B cell (primary cell): ENCODE measurements at regions not wholly inside any gene's neighbourhood (a gene's known extent, or its start where the extent isn't known, plus 50 kb on each side); places are given as distances from the start of the nearest gene placed in this dataset.

Experiments
- ATAC-seq: fragments of 200-7000 bp; cut with Tn5 transposase; one replicate; pipeline ENCODE4 v1.10.0; 2021; ENCODE audit warnings: low read depth, mild to moderate bottlenecking, moderate number of reproducible peaks, moderate library complexity
- CTCF ChIA-PET: fragments of 350-600 bp; sonication (Branson Sonifier 250); formaldehyde crosslinking; loops from one replicate; lab custom pipeline; 2021; ENCODE audit warnings: antibody characterized with exemption, inconsistent platforms; lab: Charles Lee
- POLR2A ChIA-PET: fragments of 350-600 bp; sonication (Branson Sonifier 250); formaldehyde crosslinking; loops from one replicate; lab custom pipeline; 2021; ENCODE audit warnings: antibody characterized with exemption; lab: Charles Lee
- DNase-seq: peaks from one replicate; pipeline ENCODE4 v3.0.0; 2013
- H2AFZ ChIP-seq: 2 replicates; pipeline ENCODE4 v1.6.1; 2012; ENCODE audit warnings: mild to moderate bottlenecking, low read depth, low read length; ENCODE audit not compliant: insufficient read depth, poor library complexity, severe bottlenecking
- H3K27ac ChIP-seq, 2 donors: 1 replicate in 1 of 2; 2 replicates in 1 of 2; pipeline ENCODE4 v1.5.1; 2012 to 2013; ENCODE audit warnings: low read length in 2 of 2, mild to moderate bottlenecking in 2 of 2, moderate library complexity in 1 of 2
- H3K27me3 ChIP-seq, 4 experiments: fragments of 200-600 bp in 1 of 4; sonication (generic) in 1 of 4; replicated peaks in 1 of 4; 1 replicate in 2 of 4; 2 replicates in 2 of 4; pipeline versions ENCODE4 v1.6.1 to v1.7.0; 2013 to 2016; ENCODE audit warnings: low read length in 3 of 4, mild to moderate bottlenecking in 2 of 4, mixed read lengths in 1 of 4, moderate library complexity in 1 of 4; ENCODE audit not compliant: insufficient read depth in 4 of 4, control insufficient read depth in 3 of 4; ENCODE audit errors: control extremely low read depth in 1 of 4
- H3K36me3 ChIP-seq, 2 experiments: replicated peaks in 1 of 2; 1 replicate in 1 of 2; 2 replicates in 1 of 2; pipeline versions ENCODE4 v1.6.1 to v1.7.1; 2013; ENCODE audit warnings: low read length in 1 of 2; ENCODE audit not compliant: insufficient read depth in 2 of 2, control insufficient read depth in 1 of 2; ENCODE audit errors: control extremely low read depth in 1 of 2, extremely low read depth in 1 of 2
- H3K4me1 ChIP-seq, 2 donors: fragments of 200-600 bp in 1 of 2; sonication (generic) in 1 of 2; 1 replicate in 1 of 2; 2 replicates in 1 of 2; pipeline versions ENCODE4 v1.5.1 to v1.6.1; 2013 to 2017; ENCODE audit warnings: low read length in 2 of 2; ENCODE audit not compliant: control insufficient read depth in 2 of 2, insufficient read depth in 2 of 2
- H3K4me2 ChIP-seq: replicated peaks from 2 replicates; pipeline ENCODE3; 2012; ENCODE audit warnings: mild to moderate bottlenecking, low read depth, low read length; ENCODE audit not compliant: poor library complexity, severe bottlenecking
- H3K4me3 ChIP-seq, 5 experiments: fragments of 200-600 bp in 1 of 5; sonication (generic) in 1 of 5; 1 replicate in 3 of 5; 2 replicates in 2 of 5; pipeline versions ENCODE4 v1.5.1 to v1.7.0; 2011 to 2016; ENCODE audit warnings: low read length in 4 of 5, mild to moderate bottlenecking in 4 of 5, low read depth in 2 of 5, control low read depth in 1 of 5, moderate library complexity in 1 of 5; ENCODE audit not compliant: insufficient read depth in 1 of 5; ENCODE audit errors: control extremely low read depth in 1 of 5, extremely low read depth in 1 of 5
- H3K79me2 ChIP-seq: fragments of 200-600 bp; sonication (generic); one replicate; pipeline ENCODE4 v1.6.0; 2016; ENCODE audit warnings: low read length; ENCODE audit not compliant: control insufficient read depth, insufficient read depth
- H3K9ac ChIP-seq: fragments of 200-600 bp; sonication (generic); 2 replicates; pipeline ENCODE4 v1.6.1; 2017; ENCODE audit warnings: mild to moderate bottlenecking, low read length, moderate library complexity
- H3K9me3 ChIP-seq, 3 donors: one replicate each; pipeline versions ENCODE4 v1.6.1 to v1.7.1; 2013; ENCODE audit warnings: low read length in 2 of 3; ENCODE audit not compliant: control insufficient read depth in 2 of 3, insufficient read depth in 1 of 3; ENCODE audit errors: control extremely low read depth in 1 of 3
- H4K20me1 ChIP-seq: 2 replicates; pipeline ENCODE4 v1.6.0; 2012; ENCODE audit warnings: mild to moderate bottlenecking, low read length; ENCODE audit not compliant: insufficient read depth, control insufficient read depth, poor library complexity, severe bottlenecking
- H3K27ac Mint-ChIP-seq: one replicate; pipeline ENCODE4 v1.8.0; 2021; ENCODE audit warnings: mixed read lengths
- H3K27me3 Mint-ChIP-seq: one replicate; pipeline ENCODE4 v1.8.0; 2021; ENCODE audit warnings: mixed read lengths
- H3K4me1 Mint-ChIP-seq: one replicate; pipeline ENCODE4 v1.8.0; 2021; ENCODE audit warnings: mixed read lengths
- H3K4me3 Mint-ChIP-seq: one replicate; pipeline ENCODE4 v1.8.0; 2021; ENCODE audit warnings: mixed read lengths
- H3K9me3 Mint-ChIP-seq: one replicate; pipeline ENCODE4 v1.8.0; 2022; ENCODE audit warnings: mixed read lengths; ENCODE audit not compliant: insufficient read depth
- EZH2 ChIP-seq: IDR thresholded peaks from 2 replicates; pipeline ENCODE4 v1.6.1; 2012; ENCODE audit warnings: borderline replicate concordance, low read depth, mild to moderate bottlenecking, moderate library complexity, low read length; ENCODE audit not compliant: insufficient read depth, poor library complexity, severe bottlenecking
- WGBS: methylation state at CpG from one replicate; pipeline ENCODE4 v1.1.5; 2013; ENCODE audit warnings: missing lambda C conversion rate; ENCODE audit not compliant: insufficient coverage; 5-methylcytosine and 5-hydroxymethylcytosine counted together
- intact Hi-C: fragments of 100-400 bp; cut with micrococcal nuclease; formaldehyde crosslinking; loops from one replicate; pipeline ENCODE4 v1.10.0; 2022
- TF ChIP-seq, protein P1 (sequence below): fragments of 200-600 bp; IDR thresholded peaks from one replicate; pipeline ENCODE4 v1.8.0; 2022; ENCODE audit warnings: antibody characterized with exemption, mild to moderate bottlenecking

DNA sequence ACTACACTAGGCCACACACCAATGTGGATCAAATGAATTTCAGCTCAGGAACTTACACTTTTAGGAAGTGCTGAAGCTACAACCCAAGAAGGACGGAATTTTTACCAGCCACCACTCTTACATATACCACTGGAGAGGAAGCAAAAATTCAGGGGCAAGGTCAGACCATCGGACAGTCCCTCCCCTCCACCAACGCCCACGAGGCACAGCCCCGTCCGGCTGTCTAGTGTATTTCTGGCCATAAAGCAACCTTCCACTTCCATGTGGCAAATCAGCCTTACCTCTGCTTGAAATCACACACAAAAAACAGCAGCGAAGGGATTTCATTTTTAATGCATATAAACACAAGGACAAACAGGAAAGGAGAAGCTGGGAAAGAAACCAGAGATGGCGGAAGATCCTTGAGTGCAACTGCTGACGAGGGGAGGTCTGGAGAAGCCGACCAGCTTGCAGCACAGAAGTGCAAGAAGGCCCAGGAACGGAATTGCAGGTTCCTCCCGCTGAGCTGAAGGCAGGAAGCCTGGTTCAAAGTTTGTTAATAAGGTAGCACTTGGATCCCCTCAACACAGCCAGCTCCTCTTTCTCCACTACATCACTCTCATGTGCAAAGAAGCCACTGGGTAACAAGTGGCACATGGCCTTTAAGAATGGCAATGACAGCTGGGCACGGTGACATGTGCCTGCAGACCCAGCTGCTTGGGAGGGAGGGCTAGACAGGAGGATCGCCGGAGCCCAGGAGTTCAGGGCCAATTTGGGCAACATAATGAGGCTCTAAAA lies 71.5 kb downstream of the SHANK2 start:
- ATAC-seq (no peak), DNase-seq (no peak)
- Histone ChIP-seq H3K4me3 (no peak overlapping the region), H2AFZ (no peak overlapping the region), H3K79me2 (no peaks in the 10 kb centered on the region), H3K27ac (no peak overlapping the region), H3K9ac (no peak overlapping the region), H3K27me3 (peaks cover 0 to 7% (median 2%) of the 10 kb centered on the region in 4 experiments), H3K4me1 (no peaks in the 10 kb centered on the region), H4K20me1 (no peaks in the 10 kb centered on the region), H3K36me3 (no peaks in the 10 kb centered on the region), H3K4me2 (no peak overlapping the region), H3K9me3 (peaks cover 0 to 19% (median 2%) of the 10 kb centered on the region in 3 donors)
- POLR2A ChIA-PET = no interaction called here
- H3K9me3 Mint-ChIP-seq = peaks cover 5% of the 10 kb centered on the region
- no peak overlapping the region for H3K4me3 Mint-ChIP-seq
- H3K4me1 Mint-ChIP-seq = no peaks in the 10 kb centered on the region
- peaks cover 17% of the 10 kb centered on the region for H3K27me3 Mint-ChIP-seq
- CTCF ChIA-PET = no interaction called here
- intact Hi-C loops = no loop called here
- no peak for TF ChIP-seq EZH2
- TF ChIP-seq, protein P1, sequence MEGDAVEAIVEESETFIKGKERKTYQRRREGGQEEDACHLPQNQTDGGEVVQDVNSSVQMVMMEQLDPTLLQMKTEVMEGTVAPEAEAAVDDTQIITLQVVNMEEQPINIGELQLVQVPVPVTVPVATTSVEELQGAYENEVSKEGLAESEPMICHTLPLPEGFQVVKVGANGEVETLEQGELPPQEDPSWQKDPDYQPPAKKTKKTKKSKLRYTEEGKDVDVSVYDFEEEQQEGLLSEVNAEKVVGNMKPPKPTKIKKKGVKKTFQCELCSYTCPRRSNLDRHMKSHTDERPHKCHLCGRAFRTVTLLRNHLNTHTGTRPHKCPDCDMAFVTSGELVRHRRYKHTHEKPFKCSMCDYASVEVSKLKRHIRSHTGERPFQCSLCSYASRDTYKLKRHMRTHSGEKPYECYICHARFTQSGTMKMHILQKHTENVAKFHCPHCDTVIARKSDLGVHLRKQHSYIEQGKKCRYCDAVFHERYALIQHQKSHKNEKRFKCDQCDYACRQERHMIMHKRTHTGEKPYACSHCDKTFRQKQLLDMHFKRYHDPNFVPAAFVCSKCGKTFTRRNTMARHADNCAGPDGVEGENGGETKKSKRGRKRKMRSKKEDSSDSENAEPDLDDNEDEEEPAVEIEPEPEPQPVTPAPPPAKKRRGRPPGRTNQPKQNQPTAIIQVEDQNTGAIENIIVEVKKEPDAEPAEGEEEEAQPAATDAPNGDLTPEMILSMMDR = no peak
- no peak overlapping the region for H3K27ac Mint-ChIP-seq
- WGBS = 51% methylated on average over 9 of the region's 15 CpGs

DNA sequence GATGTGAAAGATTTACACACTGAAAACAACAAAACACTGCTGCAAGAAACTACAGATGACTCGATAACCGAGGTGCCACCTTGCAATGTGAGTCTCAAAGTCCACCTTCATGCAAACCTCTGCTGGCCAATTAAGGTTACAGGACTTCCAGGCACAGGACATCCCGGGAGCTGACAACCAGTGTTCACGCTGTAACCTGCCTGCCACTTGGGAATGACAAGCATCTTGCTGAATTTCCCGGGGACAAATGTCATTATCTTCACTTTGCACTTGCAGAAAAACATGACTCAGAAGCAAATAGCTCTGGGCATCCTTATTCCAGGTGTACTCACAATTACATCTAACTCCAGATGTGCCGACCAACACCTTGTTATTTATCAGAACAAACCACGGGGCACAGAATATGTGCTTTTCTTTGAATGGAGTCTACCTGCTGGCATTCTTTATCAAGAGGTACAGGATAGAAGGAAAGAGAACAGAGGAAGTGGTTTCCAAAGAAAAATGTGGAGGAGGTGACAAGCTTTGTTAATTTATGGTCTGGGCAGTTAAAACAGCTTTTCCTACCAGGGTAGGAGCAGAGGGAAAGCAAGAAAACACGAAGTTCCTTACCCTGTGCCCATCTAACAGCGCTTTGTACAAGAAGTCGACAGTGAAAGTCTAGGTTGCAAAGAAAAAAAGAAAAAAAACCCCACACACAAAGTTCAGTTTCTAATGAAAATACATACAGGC lies 72.3 kb downstream of the SHANK2 start:
- H3K79me2 ChIP-seq = no peaks in the 10 kb centered on the region
- peaks cover 0 to 23% (median 2%) of the 10 kb centered on the region in 3 donors for H3K9me3 ChIP-seq
- no peaks in the 10 kb centered on the region for H3K36me3 ChIP-seq
- no peak overlapping the region for H3K4me2 ChIP-seq
- TF ChIP-seq, protein P1 = no peak
- no peak for TF ChIP-seq EZH2
- ATAC-seq (no peak), DNase-seq (no peak)
- H4K20me1 ChIP-seq = no peaks in the 10 kb centered on the region
- H3K27me3 ChIP-seq = peaks cover 0 to 10% (median 2%) of the 10 kb centered on the region in 4 experiments
- H3K4me3 ChIP-seq = no peak overlapping the region
- 60% methylated on average over 7 of the region's 10 CpGs for WGBS
- CTCF ChIA-PET = no interaction called here
- no peak overlapping the region for H2AFZ ChIP-seq
- Mint-ChIP-seq H3K27ac (no peak overlapping the region), H3K4me3 (no peak overlapping the region), H3K9me3 (peaks cover 6% of the 10 kb centered on the region), H3K4me1 (no peaks in the 10 kb centered on the region), H3K27me3 (peaks cover 19% of the 10 kb centered on the region)
- intact Hi-C loops = no loop called here
- POLR2A ChIA-PET = no interaction called here
- no peak overlapping the region for H3K27ac ChIP-seq
- no peak overlapping the region for H3K9ac ChIP-seq
- H3K4me1 ChIP-seq = no peaks in the 10 kb centered on the region
